ENCODE measurements at regions not wholly inside any gene's neighbourhood (a gene's known extent, or its start where the extent isn't known, plus 50 kb on each side); places are given as distances from the start of the nearest gene placed in this dataset.
"Not testable (repeated sequence)": the region's sequence is repeated elsewhere in the genome, so short reads cannot be mapped to it uniquely, and the experiment has no call there.

- no peak for DNase-seq
Measured at GRCh38 chr6:147674099-147674498, 165.6 kb downstream of the SAMD5 start.

GRCh38 chr6:147674794-147675193 lies 166.3 kb downstream of the SAMD5 start:
- no peak for DNase-seq

- DNase-seq: no peak
Measured at GRCh38 chr6:147675281-147675680, 166.8 kb downstream of the SAMD5 start.

GRCh38 chr6:147676495-147677199 lies 168.2 kb downstream of the SAMD5 start:
- no peak for DNase-seq

DNA sequence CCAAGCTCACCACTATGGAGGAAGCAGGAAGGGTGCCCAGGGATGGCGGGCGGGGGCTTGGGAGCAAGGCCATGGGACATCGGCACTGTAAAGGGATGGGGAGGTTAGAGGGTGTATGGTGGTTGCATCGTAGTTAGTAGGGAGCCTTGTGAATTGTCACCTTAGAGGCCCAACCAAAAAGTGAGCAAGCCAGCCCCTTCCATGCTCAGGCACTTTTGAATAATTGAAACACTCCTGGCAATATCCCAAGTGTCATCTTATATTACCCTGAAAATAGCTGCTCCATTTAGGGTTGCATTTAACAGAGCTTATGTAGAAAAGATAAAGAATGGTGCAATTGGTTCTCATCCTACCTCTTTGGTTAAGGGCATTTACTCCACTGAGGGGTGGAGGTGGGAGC lies 169.2 kb downstream of the SAMD5 start:
- no peak for DNase-seq

DNA sequence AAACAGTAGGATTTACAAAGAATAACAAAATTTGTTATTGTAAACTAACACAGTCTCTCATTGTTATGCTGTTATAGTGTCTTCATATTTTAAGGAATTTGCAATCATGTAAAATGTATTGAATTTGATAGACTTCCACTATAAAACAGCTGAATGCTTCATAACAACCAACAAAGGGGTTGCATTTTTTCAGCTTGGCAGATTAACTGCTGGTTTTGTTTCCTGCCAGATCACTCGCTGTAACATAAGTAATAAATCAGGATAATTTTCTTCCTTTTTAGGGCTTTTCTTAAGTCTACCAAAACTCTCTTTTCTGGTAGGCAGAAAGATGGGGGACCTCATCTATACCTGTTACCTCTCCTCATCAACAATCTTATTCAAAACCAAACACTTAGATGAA lies 169.8 kb downstream of the SAMD5 start:
- DNase-seq: no peak

DNA sequence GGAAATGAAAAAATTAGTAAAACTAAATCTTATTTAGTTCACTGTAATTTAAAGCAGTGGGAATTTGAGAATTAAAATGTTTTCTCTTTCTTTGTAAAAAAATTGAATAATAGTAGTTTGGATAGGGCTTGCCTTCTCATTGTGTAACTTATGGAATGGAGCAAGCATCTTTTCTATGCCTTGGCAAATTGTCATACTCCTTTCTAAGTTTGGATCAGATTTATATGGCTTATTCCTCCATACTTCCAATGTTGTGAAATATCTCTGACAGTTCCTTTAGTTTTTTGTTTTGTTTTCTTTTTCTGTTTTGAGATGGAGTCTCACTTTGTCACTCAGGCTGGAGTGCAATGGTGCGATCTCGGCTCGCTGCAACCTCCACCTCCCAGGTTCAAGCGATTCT lies 176.4 kb downstream of the SAMD5 start:
- DNase-seq: no peak

GRCh38 chr6:147689398-147689797 lies 180.9 kb downstream of the SAMD5 start:
- no peak for DNase-seq

DNA sequence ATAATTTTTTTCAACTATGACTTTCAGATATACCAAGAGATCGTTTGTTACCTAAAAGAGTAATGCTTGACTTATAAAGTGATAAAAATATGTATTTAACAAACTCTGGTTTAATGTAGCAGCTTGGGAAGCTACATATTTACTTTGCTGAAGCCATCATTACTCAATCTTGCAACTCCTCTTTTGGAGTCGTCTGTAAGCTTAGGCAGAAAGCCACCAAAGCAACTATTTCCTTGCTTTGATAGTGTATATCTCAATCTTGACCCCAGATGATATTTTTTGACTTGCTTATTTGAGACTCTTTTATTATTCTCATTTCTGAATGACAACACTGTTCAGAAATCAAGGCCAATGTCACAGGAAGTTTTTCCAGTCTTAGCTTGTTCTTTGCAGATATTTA lies 183.0 kb downstream of the SAMD5 start:
- DNase-seq: no peak

- DNase-seq: no peak
Measured at GRCh38 chr6:147693181-147693580, 184.7 kb downstream of the SAMD5 start.

- not testable (repeated sequence) for DNase-seq
Measured at GRCh38 chr6:147694556-147694955, 186.1 kb downstream of the SAMD5 start.

- no peak for DNase-seq
Measured at GRCh38 chr6:147695819-147696218, 187.3 kb downstream of the SAMD5 start.

DNA sequence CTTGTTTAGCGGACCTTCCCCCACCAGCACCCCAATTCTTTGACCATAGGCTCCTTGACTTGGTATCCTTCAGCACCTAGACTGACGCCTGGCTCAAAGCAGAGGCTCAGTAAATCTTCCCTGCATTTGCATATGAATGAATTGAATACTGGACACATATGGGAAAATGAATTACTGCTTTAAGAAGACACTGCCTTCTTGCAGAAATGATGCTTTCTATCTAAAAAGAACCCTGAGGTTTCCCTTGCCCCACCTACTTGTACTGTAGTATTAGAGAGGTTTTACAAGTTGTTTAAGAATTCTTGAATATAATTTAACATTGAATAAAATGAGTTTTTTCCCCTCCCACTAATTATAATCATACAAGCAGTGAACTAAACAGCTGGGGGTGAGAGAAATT lies 190.7 kb downstream of the SAMD5 start:
- no peak for DNase-seq

GRCh38 chr6:147699637-147700036 lies 191.1 kb downstream of the SAMD5 start:
- DNase-seq: no peak

DNA sequence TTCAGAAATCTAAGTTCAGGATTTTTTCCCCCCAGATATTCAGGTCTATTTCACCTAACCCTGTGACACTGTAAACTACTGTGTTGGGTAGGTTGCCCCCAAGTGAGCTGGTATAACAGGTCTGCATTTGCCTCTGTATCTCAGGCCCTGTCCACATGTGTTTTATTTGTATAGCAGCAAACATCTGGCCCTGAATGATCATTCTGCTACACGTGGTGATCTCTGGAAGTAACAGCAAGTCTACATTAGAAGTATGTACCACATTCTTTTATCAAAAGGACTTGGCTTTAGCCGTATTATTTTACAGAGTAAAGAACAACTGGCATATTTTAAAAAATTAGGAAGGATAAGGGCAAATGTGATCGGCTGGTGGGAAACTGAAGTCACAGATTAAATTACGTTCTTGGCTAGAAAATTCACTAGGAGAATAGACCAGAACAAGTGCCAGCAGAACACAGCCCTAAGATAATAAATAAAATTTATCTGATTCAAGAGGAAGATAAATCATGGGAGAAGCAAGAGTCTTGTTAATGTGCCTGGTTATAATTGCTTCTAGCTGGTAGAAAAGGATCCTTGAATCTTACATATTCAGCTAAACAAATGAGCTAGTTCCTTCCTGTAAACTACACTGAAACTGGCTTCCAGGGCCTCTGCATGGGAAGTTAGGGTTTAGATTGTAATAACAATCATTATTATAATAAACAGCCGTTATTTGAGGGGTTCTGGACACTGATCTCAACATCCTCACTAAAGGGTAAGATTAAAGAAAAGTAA lies 192.1 kb downstream of the SAMD5 start:
- DNase-seq: no peak

DNA sequence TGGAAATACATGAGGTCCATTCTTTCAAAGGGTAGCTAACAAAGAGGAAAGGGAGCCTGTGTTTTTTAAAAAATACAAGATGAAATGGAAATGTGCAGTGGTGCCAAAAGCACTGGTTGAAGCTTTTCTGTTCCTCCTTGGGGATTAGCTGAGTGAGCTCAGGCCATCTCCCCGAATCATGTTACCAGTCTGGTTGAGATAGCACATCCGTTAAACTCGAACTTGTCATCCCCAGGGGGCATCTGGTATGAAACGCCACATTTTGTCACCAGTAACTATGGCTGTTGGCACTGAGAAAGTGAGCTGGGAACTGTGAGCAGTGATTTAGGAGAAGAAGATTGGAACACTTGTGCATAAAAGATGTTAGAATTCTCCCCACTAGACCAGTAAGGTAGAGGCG lies 196.2 kb downstream of the SAMD5 start:
- DNase-seq: no peak

- no peak for DNase-seq
Measured at GRCh38 chr6:147707524-147707923, 199.0 kb downstream of the SAMD5 start.

DNA sequence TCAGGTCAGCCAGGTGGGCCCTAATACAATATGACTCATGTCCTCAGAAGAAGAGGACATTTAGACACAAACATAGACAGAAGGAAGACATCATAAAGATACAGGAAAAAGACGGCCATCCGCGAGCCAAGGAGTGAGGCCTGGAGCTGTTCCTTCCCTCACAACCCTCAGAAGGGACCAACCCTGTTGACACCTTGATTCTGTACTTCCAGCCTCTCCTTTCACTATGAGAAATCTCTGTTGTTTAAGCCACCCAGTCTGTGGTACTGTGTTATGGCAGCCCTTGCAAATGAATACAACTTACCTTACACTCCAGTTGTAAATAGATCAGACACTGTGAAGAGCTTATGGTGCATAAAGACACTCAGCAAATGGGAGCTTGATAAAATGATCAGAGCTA lies 199.7 kb downstream of the SAMD5 start:
- no peak for DNase-seq

DNA sequence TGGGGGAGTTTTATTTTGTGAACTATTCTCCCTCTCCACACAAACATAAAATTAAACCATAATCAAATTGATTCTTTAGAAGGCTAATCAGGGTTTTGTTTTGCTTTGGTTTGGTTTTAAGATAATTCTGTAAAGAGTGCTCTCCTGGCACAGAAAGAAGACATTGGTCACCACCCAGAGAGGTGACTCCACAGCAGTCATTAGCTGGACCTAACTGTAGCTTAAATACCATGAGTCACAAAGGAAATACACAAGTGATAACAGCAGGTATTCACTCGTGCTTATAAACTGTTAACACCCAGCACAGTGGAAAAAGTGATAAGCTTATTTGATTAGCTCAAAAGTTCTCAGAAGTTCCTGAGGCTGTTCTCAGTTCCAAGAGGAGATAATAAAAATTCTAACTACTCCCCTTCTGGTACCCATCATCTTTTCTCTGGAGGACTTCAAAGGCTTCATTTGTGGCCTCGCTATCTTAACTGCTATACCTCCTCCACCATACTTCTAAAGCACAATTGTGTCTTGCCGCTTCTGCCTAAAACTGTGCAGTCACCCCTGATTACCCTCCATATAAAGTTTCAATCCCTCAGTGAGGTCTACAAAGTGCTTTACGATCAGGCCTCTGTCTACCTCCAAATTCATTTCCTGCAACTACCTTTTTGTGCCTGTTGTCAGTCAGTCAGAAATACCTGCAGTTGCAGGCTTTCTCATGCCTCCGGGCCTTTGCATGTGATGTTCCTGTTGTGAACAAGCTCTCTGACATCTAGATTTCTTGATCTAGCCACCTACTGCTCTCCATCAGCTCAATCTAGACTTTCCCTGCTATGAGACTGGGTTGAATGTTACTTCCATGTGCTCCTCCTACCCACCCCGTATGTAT lies 201.1 kb downstream of the SAMD5 start:
- DNase-seq: no peak

DNA sequence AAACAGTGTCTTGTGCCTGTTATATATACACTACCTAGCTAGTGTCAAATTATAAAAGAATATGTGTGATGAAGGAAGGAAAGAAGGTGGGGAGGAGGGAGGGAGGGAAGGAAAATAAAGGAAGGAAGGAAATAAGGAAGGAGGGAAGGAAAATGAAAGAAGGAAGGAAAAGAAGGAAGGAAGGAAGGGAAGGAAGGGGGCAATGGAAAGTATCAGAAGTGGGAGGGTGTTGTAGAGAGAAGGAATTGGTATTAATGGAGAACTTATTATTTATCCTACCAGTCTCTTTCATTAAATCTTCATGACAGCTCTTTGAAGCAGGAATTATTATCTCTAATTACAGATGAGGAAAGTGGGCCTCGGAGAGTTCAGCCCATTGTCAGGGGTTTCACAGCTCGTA lies 202.4 kb downstream of the SAMD5 start:
- no peak for DNase-seq

DNA sequence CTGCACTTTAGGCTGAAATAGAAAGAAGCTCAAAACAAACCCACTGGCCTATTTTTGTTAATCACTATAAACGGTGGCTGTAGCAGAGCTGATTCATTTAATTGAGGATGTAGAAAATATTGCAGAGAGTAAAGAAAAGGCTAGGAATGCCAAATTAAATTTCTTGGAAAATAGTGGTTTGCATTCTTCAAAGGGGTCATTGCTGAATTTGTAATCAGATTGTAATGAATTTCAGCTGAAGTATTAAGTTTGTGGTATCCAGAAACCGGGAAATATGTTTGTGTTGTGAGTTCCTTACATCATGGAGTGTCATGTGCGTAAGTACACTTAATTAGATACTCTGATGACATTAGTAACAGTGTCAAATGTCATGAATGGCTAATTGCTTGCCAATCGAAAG lies 203.0 kb downstream of the SAMD5 start:
- DNase-seq: no peak

- DNase-seq: no peak
Measured at GRCh38 chr6:147712841-147713240, 204.4 kb downstream of the SAMD5 start.

- no peak for DNase-seq
Measured at GRCh38 chr6:147715035-147715434, 206.5 kb downstream of the SAMD5 start.

DNA sequence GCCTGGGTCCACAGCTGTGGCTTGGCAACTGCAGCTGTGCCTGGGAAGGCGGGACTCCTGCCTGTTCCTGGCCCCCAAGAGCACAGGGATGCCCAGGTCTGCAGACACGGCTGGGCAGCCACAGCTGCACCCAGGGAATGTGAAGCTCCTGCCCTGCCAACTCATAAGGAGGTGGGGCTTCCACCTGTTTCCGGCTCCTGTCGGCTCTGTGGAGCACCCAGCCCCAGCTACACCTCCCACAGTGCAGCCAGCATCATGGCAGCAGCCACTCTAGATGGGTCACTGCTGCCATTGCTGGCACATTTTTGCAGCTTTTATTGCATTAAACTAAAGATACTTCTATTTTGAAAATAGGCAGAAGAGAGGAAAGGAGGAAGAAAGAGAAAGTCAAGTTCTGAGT lies 207.9 kb downstream of the SAMD5 start:
- DNase-seq: no peak
